BE2C (cell line): ENCODE measurements at regions not wholly inside any gene's neighbourhood (a gene's known extent, or its start where the extent isn't known, plus 50 kb on each side); places are given as distances from the start of the nearest gene placed in this dataset.

Source experiments
- DNase-seq: peaks from one replicate; pipeline ENCODE4 v3.0.0-alpha.2; 2020
- H3K27me3 ChIP-seq: fragments of 250-450 bp; sonication (Bioruptor Pico); 2 replicates; pipeline ENCODE4 v1.5.1; 2020; ENCODE audit warnings: mild to moderate bottlenecking
- H3K36me3 ChIP-seq: fragments of 250-450 bp; sonication (Bioruptor Pico); 2 replicates; pipeline ENCODE4 v1.5.1; 2020; ENCODE audit warnings: mild to moderate bottlenecking
- H3K4me1 ChIP-seq: fragments of 250-450 bp; sonication (Bioruptor Pico); 2 replicates; pipeline ENCODE4 v1.5.1; 2020
- H3K4me3 ChIP-seq: 2 replicates; pipeline ENCODE4 v1.5.1; 2011; ENCODE audit warnings: low read depth, low read length
- H3K9me3 ChIP-seq: fragments of 250-450 bp; sonication (Bioruptor Pico); 2 replicates; pipeline ENCODE4 v1.5.1; 2020
- TF ChIP-seq, protein P1 (sequence below): IDR thresholded peaks from 2 replicates; pipeline ENCODE4 v1.5.1; 2012; ENCODE audit warnings: mild to moderate bottlenecking, low read depth, low read length

DNA sequence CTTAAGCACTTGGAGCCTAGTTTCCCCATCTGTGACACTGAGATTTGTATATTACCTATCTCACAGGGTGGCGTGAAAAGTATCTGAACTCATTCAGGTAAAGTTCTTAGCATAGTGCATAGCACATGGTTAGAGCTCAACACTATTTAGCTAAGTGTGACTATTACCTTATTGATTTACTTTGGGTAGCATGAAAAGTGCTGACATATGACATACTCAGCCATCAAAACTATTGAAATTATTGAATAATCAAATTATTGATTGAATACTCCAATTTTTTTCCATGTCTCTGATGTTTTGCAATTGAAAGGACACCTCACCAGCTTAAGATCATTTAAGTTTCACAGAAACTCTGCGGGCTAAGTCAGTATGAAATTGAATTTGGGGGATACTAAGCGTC lies 715.0 kb downstream of the EFNB2 start:
- H3K36me3 ChIP-seq: no peaks in the 10 kb centered on the region
- H3K9me3 ChIP-seq: no peaks in the 10 kb centered on the region
- H3K27me3 ChIP-seq: no peaks in the 10 kb centered on the region

DNA sequence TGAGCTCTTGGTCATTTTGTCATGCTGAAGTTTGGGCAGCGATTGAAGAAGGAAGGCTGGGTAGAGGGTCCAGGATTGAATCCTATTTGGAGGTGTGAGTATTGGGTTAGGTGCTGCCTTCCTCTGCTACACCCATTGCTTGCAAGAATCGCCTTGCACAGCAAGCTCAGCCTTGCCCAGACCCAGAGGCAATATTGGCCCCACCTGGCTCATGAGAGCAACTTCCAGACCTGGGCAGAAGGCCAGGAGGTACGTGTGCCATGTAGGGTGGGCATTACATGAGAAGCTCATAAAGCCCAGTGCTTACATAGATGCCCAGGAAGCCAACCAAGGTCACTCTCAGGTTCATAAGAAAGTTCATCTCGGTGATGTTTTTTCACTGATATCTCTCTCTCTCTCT lies 718.0 kb downstream of the EFNB2 start:
- no peaks in the 10 kb centered on the region for H3K36me3 ChIP-seq
- no peak for DNase-seq
- H3K9me3 ChIP-seq: no peaks in the 10 kb centered on the region
- H3K4me1 ChIP-seq: peaks cover 8% of the 10 kb centered on the region; the same call in 1 of the 2 replicates
- TF ChIP-seq, protein P1, sequence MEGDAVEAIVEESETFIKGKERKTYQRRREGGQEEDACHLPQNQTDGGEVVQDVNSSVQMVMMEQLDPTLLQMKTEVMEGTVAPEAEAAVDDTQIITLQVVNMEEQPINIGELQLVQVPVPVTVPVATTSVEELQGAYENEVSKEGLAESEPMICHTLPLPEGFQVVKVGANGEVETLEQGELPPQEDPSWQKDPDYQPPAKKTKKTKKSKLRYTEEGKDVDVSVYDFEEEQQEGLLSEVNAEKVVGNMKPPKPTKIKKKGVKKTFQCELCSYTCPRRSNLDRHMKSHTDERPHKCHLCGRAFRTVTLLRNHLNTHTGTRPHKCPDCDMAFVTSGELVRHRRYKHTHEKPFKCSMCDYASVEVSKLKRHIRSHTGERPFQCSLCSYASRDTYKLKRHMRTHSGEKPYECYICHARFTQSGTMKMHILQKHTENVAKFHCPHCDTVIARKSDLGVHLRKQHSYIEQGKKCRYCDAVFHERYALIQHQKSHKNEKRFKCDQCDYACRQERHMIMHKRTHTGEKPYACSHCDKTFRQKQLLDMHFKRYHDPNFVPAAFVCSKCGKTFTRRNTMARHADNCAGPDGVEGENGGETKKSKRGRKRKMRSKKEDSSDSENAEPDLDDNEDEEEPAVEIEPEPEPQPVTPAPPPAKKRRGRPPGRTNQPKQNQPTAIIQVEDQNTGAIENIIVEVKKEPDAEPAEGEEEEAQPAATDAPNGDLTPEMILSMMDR: no peak
- H3K4me3 ChIP-seq: no peak overlapping the region
- H3K27me3 ChIP-seq: no peaks in the 10 kb centered on the region

More for the DNA sequence above, 715.0 kb downstream of the EFNB2 start:
- Histone ChIP-seq H3K4me3 (no peak overlapping the region), H3K4me1 (no peaks in the 10 kb centered on the region)
- DNase-seq: no peak
- TF ChIP-seq, protein P1: no peak

DNA sequence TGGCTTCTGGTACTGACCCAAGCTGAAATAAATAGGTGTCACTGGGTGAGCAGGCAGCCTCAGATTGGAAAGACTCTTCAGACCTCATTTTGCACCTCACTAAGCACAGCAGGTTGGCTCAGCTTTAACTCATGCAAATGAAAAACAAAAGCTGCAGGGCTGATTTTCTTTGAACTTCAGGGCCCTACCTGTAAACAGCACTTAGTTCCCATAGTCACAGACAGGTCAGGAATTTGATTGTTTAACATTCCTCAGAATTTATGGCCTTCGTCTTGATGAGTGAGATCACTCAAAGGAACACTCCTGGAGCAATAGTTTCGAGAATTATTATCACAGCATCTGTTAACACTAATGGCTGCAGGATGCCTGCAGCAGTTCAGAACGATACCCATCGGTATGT lies 718.5 kb downstream of the EFNB2 start:
- Histone ChIP-seq H3K27me3 (no peaks in the 10 kb centered on the region), H3K4me1 (peaks cover 8% of the 10 kb centered on the region; the same call in 1 of the 2 replicates), H3K4me3 (no peak overlapping the region), H3K9me3 (no peaks in the 10 kb centered on the region), H3K36me3 (no peaks in the 10 kb centered on the region)
- no peak for DNase-seq
- TF ChIP-seq, protein P1: no peak

DNA sequence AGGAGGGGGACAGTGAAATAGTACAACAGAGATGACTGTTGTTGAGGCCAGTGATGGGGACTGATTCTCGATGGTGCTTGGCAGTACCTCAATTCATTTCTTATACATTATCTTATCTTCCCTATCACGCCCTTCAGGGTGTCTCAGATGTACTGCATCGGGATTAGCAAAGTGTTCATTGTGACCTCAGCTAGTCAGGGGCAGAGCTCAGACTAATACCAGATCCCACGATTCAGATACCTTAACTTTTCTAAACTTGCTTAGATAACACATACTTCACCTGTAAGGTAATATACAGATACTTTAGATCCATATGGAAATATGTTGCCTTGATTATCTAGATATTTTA lies 720.6 kb downstream of the EFNB2 start:
- DNase-seq: no peak
- Histone ChIP-seq H3K27me3 (no peaks in the 10 kb centered on the region), H3K36me3 (no peaks in the 10 kb centered on the region), H3K4me1 (peaks cover 8% of the 10 kb centered on the region; the same call in 1 of the 2 replicates), H3K9me3 (no peaks in the 10 kb centered on the region), H3K4me3 (no peak overlapping the region)
- TF ChIP-seq, protein P1: no peak

DNA sequence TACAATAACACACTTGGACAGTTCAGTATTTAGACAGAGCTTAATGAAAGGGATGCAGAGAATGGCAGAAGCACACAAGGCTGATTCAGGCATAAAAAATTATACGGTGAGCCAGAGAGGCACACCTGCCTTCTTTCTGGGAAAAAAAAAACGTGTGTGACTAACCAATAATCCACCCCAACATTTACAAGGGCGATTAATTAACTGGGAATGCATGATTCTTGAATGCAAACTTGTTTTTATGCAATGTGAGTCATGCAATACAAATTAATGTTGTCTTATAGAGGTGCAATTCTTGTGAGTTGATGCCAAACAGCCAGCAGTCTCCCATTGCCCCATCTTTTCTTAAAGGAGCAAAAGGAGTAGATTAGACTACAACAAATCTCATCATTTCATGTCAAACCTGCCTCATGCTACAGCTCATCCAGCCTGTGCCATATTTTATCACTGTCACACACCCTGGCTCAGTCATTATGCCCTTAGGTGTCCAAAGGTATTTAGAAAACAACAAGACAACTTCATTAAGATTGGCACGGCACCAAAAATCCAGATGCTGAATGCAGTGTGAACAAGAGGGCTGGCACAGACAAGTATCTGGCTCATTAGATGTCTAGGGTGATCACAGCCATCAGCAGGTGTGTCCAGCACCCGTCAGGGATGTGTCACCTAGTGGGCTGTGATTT lies 721.1 kb downstream of the EFNB2 start:
- Histone ChIP-seq H3K4me3 (no peak overlapping the region), H3K27me3 (no peaks in the 10 kb centered on the region), H3K9me3 (no peaks in the 10 kb centered on the region), H3K36me3 (no peaks in the 10 kb centered on the region), H3K4me1 (peaks cover 8% of the 10 kb centered on the region; the same call in 1 of the 2 replicates)
- DNase-seq: no peak
- TF ChIP-seq, protein P1: no peak

DNA sequence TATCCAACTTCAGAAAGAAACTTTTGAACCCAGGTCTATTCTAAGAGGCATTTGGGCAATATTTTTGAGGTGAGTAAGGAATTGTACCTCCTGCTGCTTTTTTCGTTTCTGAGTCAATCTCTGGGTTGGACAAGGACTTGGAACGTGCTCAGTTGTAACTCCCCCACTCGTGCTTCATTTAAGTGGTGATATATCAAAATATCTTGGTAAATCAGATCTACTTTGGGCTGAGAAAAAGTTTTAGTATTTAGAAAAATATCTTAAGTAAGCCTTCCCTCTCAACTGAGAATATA lies 728.9 kb downstream of the EFNB2 start:
- Histone ChIP-seq H3K36me3 (no peaks in the 10 kb centered on the region), H3K4me3 (no peak overlapping the region), H3K27me3 (no peaks in the 10 kb centered on the region), H3K4me1 (no peaks in the 10 kb centered on the region), H3K9me3 (no peaks in the 10 kb centered on the region)
- DNase-seq: no peak
- TF ChIP-seq, protein P1: no peak
